ENCODE measurements at regions not wholly inside any gene's neighbourhood (a gene's known extent, or its start where the extent isn't known, plus 50 kb on each side); places are given as distances from the start of the nearest gene placed in this dataset.

DNA sequence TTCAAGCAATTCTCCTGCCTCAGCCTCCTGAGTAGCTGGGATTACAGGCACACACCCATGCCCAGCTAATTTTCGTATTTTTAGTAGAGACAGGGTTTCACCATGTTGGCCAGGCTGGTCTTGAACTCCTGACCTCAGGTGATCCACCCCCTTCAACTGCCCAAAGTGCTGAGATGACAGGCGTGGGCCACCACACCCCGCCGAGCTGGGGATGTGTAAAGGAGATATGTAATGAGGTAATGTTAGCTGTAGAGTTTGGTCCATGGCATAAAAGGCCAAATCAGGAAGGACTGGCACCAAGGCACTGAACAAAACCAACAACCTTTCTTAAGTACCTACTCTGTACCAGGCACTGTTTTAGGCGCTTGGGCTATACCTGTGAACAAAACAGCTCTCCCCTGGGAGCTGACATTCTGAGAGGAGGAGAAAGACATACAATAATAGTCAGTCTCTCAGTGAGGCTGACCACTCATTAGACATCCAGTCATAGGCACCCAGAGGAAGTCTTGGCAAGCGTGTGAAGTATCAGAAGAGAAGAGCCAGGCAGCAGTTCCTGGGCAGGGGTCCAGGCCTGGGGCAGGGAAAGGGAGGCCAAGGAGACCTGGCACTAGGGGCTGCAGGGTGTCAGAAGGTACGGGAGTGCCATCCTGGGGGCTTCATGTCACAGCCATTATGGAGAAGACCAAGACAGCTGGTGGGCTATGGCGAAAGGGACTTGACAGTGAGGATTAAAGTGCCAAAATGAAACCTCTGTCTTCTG lies 164.8 kb upstream of the DTNBP1 start:
- DNase-seq (ENCODE audit: low read depth): no peak
- H3K4me3 ChIP-seq (ENCODE audit: low read depth, low read length): no peak overlapping the region
- FAIRE-seq: no peak
- TF ChIP-seq, protein P1, sequence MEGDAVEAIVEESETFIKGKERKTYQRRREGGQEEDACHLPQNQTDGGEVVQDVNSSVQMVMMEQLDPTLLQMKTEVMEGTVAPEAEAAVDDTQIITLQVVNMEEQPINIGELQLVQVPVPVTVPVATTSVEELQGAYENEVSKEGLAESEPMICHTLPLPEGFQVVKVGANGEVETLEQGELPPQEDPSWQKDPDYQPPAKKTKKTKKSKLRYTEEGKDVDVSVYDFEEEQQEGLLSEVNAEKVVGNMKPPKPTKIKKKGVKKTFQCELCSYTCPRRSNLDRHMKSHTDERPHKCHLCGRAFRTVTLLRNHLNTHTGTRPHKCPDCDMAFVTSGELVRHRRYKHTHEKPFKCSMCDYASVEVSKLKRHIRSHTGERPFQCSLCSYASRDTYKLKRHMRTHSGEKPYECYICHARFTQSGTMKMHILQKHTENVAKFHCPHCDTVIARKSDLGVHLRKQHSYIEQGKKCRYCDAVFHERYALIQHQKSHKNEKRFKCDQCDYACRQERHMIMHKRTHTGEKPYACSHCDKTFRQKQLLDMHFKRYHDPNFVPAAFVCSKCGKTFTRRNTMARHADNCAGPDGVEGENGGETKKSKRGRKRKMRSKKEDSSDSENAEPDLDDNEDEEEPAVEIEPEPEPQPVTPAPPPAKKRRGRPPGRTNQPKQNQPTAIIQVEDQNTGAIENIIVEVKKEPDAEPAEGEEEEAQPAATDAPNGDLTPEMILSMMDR (IDR thresholded peaks at IDR 0.05; ENCODE audit: insufficient read depth, low read length, severe bottlenecking): no peak
- no peaks in the 10 kb centered on the region for H3K27me3 ChIP-seq (ENCODE audit: control insufficient read depth, insufficient read depth, low read length)
- no peaks in the 10 kb centered on the region for H3K36me3 ChIP-seq (ENCODE audit: control insufficient read depth, insufficient read depth, low read length)

DNA sequence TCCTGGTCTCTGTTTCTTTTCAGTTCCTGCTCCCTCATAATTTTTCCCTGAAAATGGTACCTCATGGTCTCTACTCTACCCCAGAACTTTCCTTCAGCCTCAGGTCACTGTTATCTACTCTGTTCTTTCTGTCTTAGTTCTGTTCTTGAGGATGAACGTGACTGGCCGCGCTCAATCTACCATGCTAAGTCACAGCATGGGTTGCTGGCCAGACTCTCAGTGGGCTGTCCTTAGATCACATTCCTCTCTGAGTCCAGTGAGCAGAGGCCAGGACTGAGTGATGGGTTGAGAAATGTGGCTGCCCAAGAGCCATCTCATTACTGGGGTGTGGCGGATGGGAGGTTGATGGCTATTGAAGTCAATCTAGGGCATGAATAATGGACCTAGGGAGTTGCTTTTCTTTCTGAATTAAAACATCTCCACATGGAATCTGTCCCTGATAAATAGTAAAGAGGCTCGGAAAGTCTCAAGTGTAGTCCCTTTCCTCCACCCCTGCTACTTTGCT lies 164.0 kb upstream of the DTNBP1 start:
- Histone ChIP-seq H3K4me3 (ENCODE audit: low read depth, low read length) (no peak overlapping the region), H3K36me3 (ENCODE audit: control insufficient read depth, insufficient read depth, low read length) (no peaks in the 10 kb centered on the region), H3K27me3 (ENCODE audit: control insufficient read depth, insufficient read depth, low read length) (no peaks in the 10 kb centered on the region)
- TF ChIP-seq, protein P1 (IDR thresholded peaks at IDR 0.05; ENCODE audit: insufficient read depth, low read length, severe bottlenecking): no peak
- DNase-seq (ENCODE audit: low read depth): no peak
- no peak for FAIRE-seq

- FAIRE-seq: no peak
- no peak for DNase-seq (ENCODE audit: low read depth)
- Histone ChIP-seq H3K36me3 (ENCODE audit: control insufficient read depth, insufficient read depth, low read length) (no peaks in the 10 kb centered on the region), H3K4me3 (ENCODE audit: low read depth, low read length) (no peak overlapping the region), H3K27me3 (ENCODE audit: control insufficient read depth, insufficient read depth, low read length) (peaks cover 1% of the 10 kb centered on the region)
- TF ChIP-seq, protein P1 (IDR thresholded peaks at IDR 0.05; ENCODE audit: insufficient read depth, low read length, severe bottlenecking): no peak
Observed at GRCh38 chr6:15825332-15825930, 162.6 kb upstream of the DTNBP1 start.

DNA sequence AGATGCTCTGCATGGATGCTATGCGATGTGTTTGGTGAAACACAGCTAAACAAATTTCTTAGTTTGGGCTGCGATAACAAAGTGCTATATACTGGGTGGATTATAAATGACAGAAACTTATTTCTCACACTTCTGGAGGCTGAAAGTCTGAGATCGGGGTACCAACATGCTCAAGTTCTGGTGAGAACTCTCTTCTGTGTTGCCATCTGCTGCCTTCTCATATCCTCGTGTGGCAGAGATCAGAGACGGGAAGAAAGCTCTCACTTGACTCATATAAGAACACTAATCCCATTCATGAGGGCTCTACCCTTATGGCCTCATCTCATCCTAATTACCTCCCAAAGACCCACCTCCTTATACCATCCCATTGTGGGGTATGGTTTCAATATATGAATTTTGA lies 162.0 kb upstream of the DTNBP1 start:
- TF ChIP-seq, protein P1 (IDR thresholded peaks at IDR 0.05; ENCODE audit: insufficient read depth, low read length, severe bottlenecking): no peak
- FAIRE-seq: no peak
- no peak for DNase-seq (ENCODE audit: low read depth)
- peaks cover 1% of the 10 kb centered on the region for H3K27me3 ChIP-seq (ENCODE audit: control insufficient read depth, insufficient read depth, low read length)
- no peaks in the 10 kb centered on the region for H3K36me3 ChIP-seq (ENCODE audit: control insufficient read depth, insufficient read depth, low read length)
- no peak overlapping the region for H3K4me3 ChIP-seq (ENCODE audit: low read depth, low read length)

- TF ChIP-seq, protein P1 (IDR thresholded peaks at IDR 0.05; ENCODE audit: insufficient read depth, low read length, severe bottlenecking): no peak
- FAIRE-seq (no peak), DNase-seq (ENCODE audit: low read depth) (no peak)
- H3K4me3 ChIP-seq (ENCODE audit: low read depth, low read length): no peak overlapping the region
- H3K36me3 ChIP-seq (ENCODE audit: control insufficient read depth, insufficient read depth, low read length): no peaks in the 10 kb centered on the region
- H3K27me3 ChIP-seq (ENCODE audit: control insufficient read depth, insufficient read depth, low read length): peaks cover 1% of the 10 kb centered on the region
Observed at GRCh38 chr6:15823838-15824414, 161.1 kb upstream of the DTNBP1 start.

All from bronchial epithelial cell (primary cell).